B cell (primary cell): ENCODE measurements at regions not wholly inside any gene's neighbourhood (a gene's known extent, or its start where the extent isn't known, plus 50 kb on each side); places are given as distances from the start of the nearest gene placed in this dataset.

Source experiments
- CTCF ChIP-seq: fragments of 200-600 bp; IDR thresholded peaks from one replicate; pipeline ENCODE4 v1.8.0; 2022; ENCODE audit warnings: antibody characterized with exemption, mild to moderate bottlenecking
- EZH2 ChIP-seq: IDR thresholded peaks from 2 replicates; pipeline ENCODE4 v1.6.1; 2012; ENCODE audit warnings: borderline replicate concordance, low read depth, mild to moderate bottlenecking, moderate library complexity, low read length; ENCODE audit not compliant: insufficient read depth, poor library complexity, severe bottlenecking

GRCh38 chr15:69669446-69669845, 216.8 kb downstream of the RPLP1 start:
- TF ChIP-seq CTCF (no peak), EZH2 (no peak)
